A673 (cell line): ENCODE measurements at regions not wholly inside any gene's neighbourhood (a gene's known extent, or its start where the extent isn't known, plus 50 kb on each side); places are given as distances from the start of the nearest gene placed in this dataset.
A peak's percentile ranks its signal among the peaks of the same experiment; 100 is the strongest.

ENCODE experiments used
- BruUV-seq: library from RNA; stranded (reverse); fragments of 400-500 nt; replicated peaks from 2 replicates; lab custom pipeline; 2021; lab: Mats Ljungman, UMichigan
- CTCF ChIA-PET: fragments of 300-600 bp; sonication (Branson Sonifier 250); formaldehyde crosslinking; loops from one replicate; lab custom pipeline; 2022; ENCODE audit warnings: antibody characterized with exemption; lab: Charles Lee
- POLR2A ChIA-PET: fragments of 300-600 bp; sonication (Branson Sonifier 250); formaldehyde crosslinking; loops from one replicate; lab custom pipeline; 2022; ENCODE audit warnings: antibody characterized with exemption; ENCODE audit not compliant: low non-redundant PET; lab: Charles Lee
- DNase-seq: peaks from one replicate; pipeline ENCODE4 v3.0.0-alpha.2; 2015; ENCODE audit warnings: low spot score
- H3K27ac ChIP-seq: fragments of 200-600 bp; sonication (generic); 2 replicates; pipeline ENCODE4 v1.5.1; 2016; ENCODE audit warnings: mixed run types, low read depth, mild to moderate bottlenecking, mixed read lengths, antibody characterized with exemption, low read length; ENCODE audit not compliant: poor library complexity, severe bottlenecking
- H3K27me3 ChIP-seq: fragments of 200-600 bp; sonication (generic); replicated peaks from 2 replicates; pipeline ENCODE4 v1.6.1; 2017; ENCODE audit warnings: mixed run types, low read depth, mild to moderate bottlenecking, mixed read lengths, antibody characterized with exemption, low read length; ENCODE audit not compliant: insufficient read depth, poor library complexity
- H3K36me3 ChIP-seq: fragments of 200-600 bp; sonication (generic); 2 replicates; pipeline ENCODE4 v1.6.1; 2016; ENCODE audit warnings: mixed run types, mild to moderate bottlenecking, mixed read lengths, antibody characterized with exemption, low read length; ENCODE audit not compliant: insufficient read depth, poor library complexity, severe bottlenecking
- H3K4me1 ChIP-seq: fragments of 200-600 bp; sonication (generic); 2 replicates; pipeline ENCODE4 v1.6.1; 2017; ENCODE audit warnings: mixed run types, mild to moderate bottlenecking, mixed read lengths, antibody characterized with exemption, low read length; ENCODE audit not compliant: insufficient read depth, poor library complexity, severe bottlenecking
- H3K4me3 ChIP-seq: fragments of 200-600 bp; sonication (generic); 2 replicates; pipeline ENCODE4 v1.5.1; 2016; ENCODE audit warnings: low read depth, mixed run types, mild to moderate bottlenecking, mixed read lengths, low read length; ENCODE audit not compliant: poor library complexity, severe bottlenecking
- H3K9me3 ChIP-seq: fragments of 200-600 bp; sonication (generic); 2 replicates; pipeline ENCODE4 v1.6.1; 2016; ENCODE audit warnings: mixed run types, low read depth, mild to moderate bottlenecking, mixed read lengths, antibody characterized with exemption, low read length; ENCODE audit not compliant: poor library complexity, severe bottlenecking
- CTCF ChIP-seq: fragments of 300-800, 200-600 bp; sonication (generic); conservative IDR thresholded peaks from 2 replicates; pipeline ENCODE4 v1.5.1; 2017; ENCODE audit warnings: low read depth, mild to moderate bottlenecking, antibody characterized with exemption, low read length, moderate library complexity, mixed read lengths
- EZH2 ChIP-seq: fragments of 200-600 bp; sonication (generic); IDR thresholded peaks from 2 replicates; pipeline ENCODE4 v1.6.1; 2017; ENCODE audit warnings: borderline replicate concordance, low read depth, mild to moderate bottlenecking, mixed read lengths, antibody characterized with exemption, low read length; ENCODE audit not compliant: poor library complexity, severe bottlenecking
- intact Hi-C: fragments of 100-400 bp; cut with micrococcal nuclease; formaldehyde crosslinking; loops from one replicate; pipeline ENCODE4 v1.10.0; 2022; ENCODE audit not compliant: unreplicated experiment

GRCh38 chr5:116651653-116652052 is 77.0 kb upstream of the SEMA6A start:
- no peaks in the 10 kb centered on the region for H3K27me3 ChIP-seq
- no peaks in the 10 kb centered on the region for H3K36me3 ChIP-seq
- peak; percentile 11 for DNase-seq
- TF ChIP-seq EZH2, result no peak
- TF ChIP-seq CTCF, result no peak
- CTCF ChIA-PET, result no interaction called here
- H3K4me3 ChIP-seq, result no peak overlapping the region
- intact Hi-C loops, result no loop called here
- peaks cover 53% of the 10 kb centered on the region for H3K4me1 ChIP-seq
- H3K9me3 ChIP-seq, result no peaks in the 10 kb centered on the region
- H3K27ac ChIP-seq, result peak overlapping the region; percentile 82
- POLR2A ChIA-PET, result no interaction called here
- BruUV-seq, result no TSS peak

DNA sequence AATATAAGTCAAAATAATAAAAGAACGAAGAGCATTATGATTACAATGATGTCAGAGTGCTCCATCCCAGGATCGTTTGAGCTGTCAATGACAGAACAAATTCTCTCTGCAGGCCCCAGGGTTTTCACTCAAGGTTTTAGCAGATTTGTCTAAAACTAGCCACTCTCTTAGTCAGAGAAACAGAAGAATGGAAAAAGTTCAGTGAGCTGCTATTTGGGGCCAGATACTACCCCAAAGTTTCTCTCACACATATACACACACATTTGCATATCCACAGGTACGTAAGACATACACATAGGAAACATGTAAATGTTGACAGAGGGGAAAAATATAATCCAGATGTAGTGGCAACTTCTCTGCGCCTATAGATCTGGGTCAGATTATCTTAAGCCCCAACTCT is 76.3 kb upstream of the SEMA6A start:
- POLR2A ChIA-PET, result no interaction called here

GRCh38 chr5:116650544-116650943 is 75.9 kb upstream of the SEMA6A start:
- CTCF ChIA-PET, result no interaction called here
- peaks cover 42% of the 10 kb centered on the region for H3K4me1 ChIP-seq
- intact Hi-C loops, result no loop called here
- H3K4me3 ChIP-seq, result no peak overlapping the region
- BruUV-seq, result no TSS peak
- POLR2A ChIA-PET, result no interaction called here
- H3K36me3 ChIP-seq, result no peaks in the 10 kb centered on the region
- H3K27me3 ChIP-seq, result no peaks in the 10 kb centered on the region
- H3K27ac ChIP-seq, result no peak overlapping the region
- H3K9me3 ChIP-seq, result no peaks in the 10 kb centered on the region
- no peak for DNase-seq
- TF ChIP-seq EZH2 (no peak), CTCF (no peak)

More for the DNA sequence above, 76.3 kb upstream of the SEMA6A start:
- intact Hi-C loops, result no loop called here
- H3K4me3 ChIP-seq, result no peak overlapping the region
- H3K27me3 ChIP-seq, result no peaks in the 10 kb centered on the region
- CTCF ChIA-PET, result no interaction called here
- H3K4me1 ChIP-seq, result peaks cover 46% of the 10 kb centered on the region
- H3K36me3 ChIP-seq, result no peaks in the 10 kb centered on the region
- no peak for DNase-seq
- no peak for TF ChIP-seq CTCF
- TF ChIP-seq EZH2, result no peak
- no peaks in the 10 kb centered on the region for H3K9me3 ChIP-seq
- no peak overlapping the region for H3K27ac ChIP-seq
- no TSS peak for BruUV-seq
